ENCODE measurements at regions not wholly inside any gene's neighbourhood (a gene's known extent, or its start where the extent isn't known, plus 50 kb on each side); places are given as distances from the start of the nearest gene placed in this dataset.

- H3K27ac ChIP-seq = no peak overlapping the region
- H3K4me3 ChIP-seq = no peak overlapping the region
- peaks cover 0 to 10% (median 0%) of the 10 kb centered on the region in 4 donors for H3K9me3 ChIP-seq
- no peak for DNase-seq (ENCODE audit: low spot score in 2 of 2)
- no peaks in the 10 kb centered on the region for H3K4me1 ChIP-seq
- H3K27me3 ChIP-seq = no peaks in the 10 kb centered on the region
- 85 to 89% methylated on average over 11 to 17 of the region's 17 CpGs for WGBS, 2 donors
- TF ChIP-seq EP300 (IDR thresholded peaks at IDR 0.05) (no peak), POLR2A (IDR thresholded peaks at IDR 0.05) (no peak), CTCF (IDR thresholded peaks at IDR 0.05) (no peak)
- H3K36me3 ChIP-seq = no peaks in the 10 kb centered on the region
These were observed 111.2 kb upstream of the TMEM18 start for GRCh38 chr2:788227-789032.

GRCh38 chr2:784753-785152 is 107.5 kb upstream of the TMEM18 start:
- Histone ChIP-seq H3K36me3 (no peaks in the 10 kb centered on the region), H3K9me3 (peaks cover 0 to 4% (median 0%) of the 10 kb centered on the region in 4 donors), H3K4me3 (no peak overlapping the region), H3K27me3 (no peaks in the 10 kb centered on the region), H3K27ac (no peak overlapping the region), H3K4me1 (no peaks in the 10 kb centered on the region)
- DNase-seq (ENCODE audit: low spot score in 2 of 2) = no peak
- TF ChIP-seq EP300 (IDR thresholded peaks at IDR 0.05) (no peak), POLR2A (IDR thresholded peaks at IDR 0.05) (no peak), CTCF (IDR thresholded peaks at IDR 0.05) (no peak)

GRCh38 chr2:780581-780980 is 103.4 kb upstream of the TMEM18 start:
- Histone ChIP-seq H3K27me3 (no peaks in the 10 kb centered on the region), H3K27ac (no peak overlapping the region), H3K4me3 (no peak overlapping the region), H3K36me3 (no peaks in the 10 kb centered on the region), H3K9me3 (no peaks in the 10 kb centered on the region), H3K4me1 (no peaks in the 10 kb centered on the region)
- TF ChIP-seq POLR2A (IDR thresholded peaks at IDR 0.05) (no peak), CTCF (IDR thresholded peaks at IDR 0.05) (no peak), EP300 (IDR thresholded peaks at IDR 0.05) (no peak)
- DNase-seq (ENCODE audit: low spot score in 2 of 2) = no peak
- WGBS, 2 donors = 91 to 96% methylated on average over 8 of the region's 8 CpGs

DNA sequence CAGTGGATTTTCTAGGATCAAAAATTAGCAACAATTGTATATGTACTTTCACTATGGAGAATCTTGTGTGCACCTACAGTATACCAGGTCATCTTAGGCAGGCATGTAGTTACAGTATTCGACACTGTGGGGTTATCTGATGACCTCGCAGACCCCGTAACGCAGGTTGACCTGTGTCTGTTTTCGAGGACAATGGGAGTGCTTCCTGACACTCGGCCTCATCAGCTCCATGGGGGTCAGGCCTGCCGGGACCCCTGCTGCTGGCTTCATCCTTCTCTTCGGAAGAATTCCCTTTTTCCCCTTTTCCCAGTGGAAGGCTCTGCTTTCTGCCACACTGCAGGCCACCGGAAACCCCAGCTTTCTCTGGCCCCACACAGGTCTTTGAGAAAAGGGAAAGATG is 102.8 kb upstream of the TMEM18 start:
- H3K36me3 ChIP-seq = no peaks in the 10 kb centered on the region
- TF ChIP-seq CTCF (IDR thresholded peaks at IDR 0.05) (no peak), EP300 (IDR thresholded peaks at IDR 0.05) (no peak), POLR2A (IDR thresholded peaks at IDR 0.05) (no peak)
- no peak for DNase-seq (ENCODE audit: low spot score in 2 of 2)
- no peaks in the 10 kb centered on the region for H3K4me1 ChIP-seq
- no peaks in the 10 kb centered on the region for H3K27me3 ChIP-seq
- no peaks in the 10 kb centered on the region for H3K9me3 ChIP-seq
- no peak overlapping the region for H3K27ac ChIP-seq
- 73 to 80% methylated on average over 9 of the region's 9 CpGs for WGBS, 2 donors
- H3K4me3 ChIP-seq = no peak overlapping the region

GRCh38 chr2:778731-779350 is 101.6 kb upstream of the TMEM18 start:
- DNase-seq (ENCODE audit: low spot score in 2 of 2) = no peak
- Histone ChIP-seq H3K4me1 (no peaks in the 10 kb centered on the region), H3K27ac (no peak overlapping the region), H3K9me3 (no peaks in the 10 kb centered on the region), H3K36me3 (no peaks in the 10 kb centered on the region), H3K27me3 (no peaks in the 10 kb centered on the region), H3K4me3 (no peak overlapping the region)
- TF ChIP-seq EP300 (IDR thresholded peaks at IDR 0.05) (no peak), POLR2A (IDR thresholded peaks at IDR 0.05) (no peak)
- 62 to 63% methylated on average over 17 of the region's 17 CpGs for WGBS, 2 donors
